Hepatocyte (in vitro differentiated cells): ENCODE measurements at regions not wholly inside any gene's neighbourhood (a gene's known extent, or its start where the extent isn't known, plus 50 kb on each side); places are given as distances from the start of the nearest gene placed in this dataset.

ENCODE experiments used
- EZH2 ChIP-seq: fragments of 200-600 bp; sonication (generic); IDR thresholded peaks from 2 replicates; pipeline ENCODE4 v1.6.1; 2016; ENCODE audit warnings: antibody characterized with exemption, mild to moderate bottlenecking, borderline replicate concordance
- TF ChIP-seq, protein P1 (sequence below): fragments of 200-600 bp; sonication (generic); IDR thresholded peaks from 2 replicates; pipeline ENCODE4 v1.5.1; 2016; ENCODE audit warnings: antibody characterized with exemption, mild to moderate bottlenecking; ENCODE audit not compliant: poor library complexity

- TF ChIP-seq, protein P1, sequence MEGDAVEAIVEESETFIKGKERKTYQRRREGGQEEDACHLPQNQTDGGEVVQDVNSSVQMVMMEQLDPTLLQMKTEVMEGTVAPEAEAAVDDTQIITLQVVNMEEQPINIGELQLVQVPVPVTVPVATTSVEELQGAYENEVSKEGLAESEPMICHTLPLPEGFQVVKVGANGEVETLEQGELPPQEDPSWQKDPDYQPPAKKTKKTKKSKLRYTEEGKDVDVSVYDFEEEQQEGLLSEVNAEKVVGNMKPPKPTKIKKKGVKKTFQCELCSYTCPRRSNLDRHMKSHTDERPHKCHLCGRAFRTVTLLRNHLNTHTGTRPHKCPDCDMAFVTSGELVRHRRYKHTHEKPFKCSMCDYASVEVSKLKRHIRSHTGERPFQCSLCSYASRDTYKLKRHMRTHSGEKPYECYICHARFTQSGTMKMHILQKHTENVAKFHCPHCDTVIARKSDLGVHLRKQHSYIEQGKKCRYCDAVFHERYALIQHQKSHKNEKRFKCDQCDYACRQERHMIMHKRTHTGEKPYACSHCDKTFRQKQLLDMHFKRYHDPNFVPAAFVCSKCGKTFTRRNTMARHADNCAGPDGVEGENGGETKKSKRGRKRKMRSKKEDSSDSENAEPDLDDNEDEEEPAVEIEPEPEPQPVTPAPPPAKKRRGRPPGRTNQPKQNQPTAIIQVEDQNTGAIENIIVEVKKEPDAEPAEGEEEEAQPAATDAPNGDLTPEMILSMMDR: no peak
- TF ChIP-seq EZH2: no peak
These were observed 224.1 kb downstream of the IGSF11 start for GRCh38 chr3:118810499-118811035.
